ENCODE measurements at regions not wholly inside any gene's neighbourhood (a gene's known extent, or its start where the extent isn't known, plus 50 kb on each side); places are given as distances from the start of the nearest gene placed in this dataset.

DNA sequence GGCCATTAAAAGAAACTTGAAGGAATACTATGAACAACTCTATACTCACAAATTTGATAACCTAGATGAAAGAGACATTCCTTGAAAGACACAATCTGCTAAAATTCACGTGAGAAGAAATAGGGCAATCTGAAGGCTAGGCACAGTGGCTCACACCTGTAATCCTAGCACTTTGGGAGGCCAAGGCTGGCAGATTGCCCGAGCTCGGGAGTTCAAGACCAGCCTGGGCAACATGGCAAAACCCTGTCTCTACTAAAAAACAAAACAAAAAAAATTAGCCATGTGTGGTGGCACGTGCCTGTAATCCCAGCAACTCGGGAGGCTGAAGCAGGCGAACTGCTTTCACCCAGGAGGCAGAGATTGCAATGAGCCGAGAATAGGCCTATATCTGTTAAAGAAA is 104.8 kb downstream of the HES1 start:
- TF ChIP-seq, protein P1, sequence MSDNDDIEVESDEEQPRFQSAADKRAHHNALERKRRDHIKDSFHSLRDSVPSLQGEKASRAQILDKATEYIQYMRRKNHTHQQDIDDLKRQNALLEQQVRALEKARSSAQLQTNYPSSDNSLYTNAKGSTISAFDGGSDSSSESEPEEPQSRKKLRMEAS (IDR thresholded peaks at IDR 0.05) = no peak
- TF ChIP-seq TAF1 (IDR thresholded peaks at IDR 0.05; ENCODE audit: low read depth) = no peak
- TF ChIP-seq YY1 (IDR thresholded peaks at IDR 0.05; ENCODE audit: low read depth) = no peak
- no peak for TF ChIP-seq EP300 (IDR thresholded peaks at IDR 0.05; ENCODE audit: borderline replicate concordance)
- TF ChIP-seq ZBTB7A (IDR thresholded peaks at IDR 0.05; ENCODE audit: low read depth) = no peak
- TF ChIP-seq REST (IDR thresholded peaks at IDR 0.05; ENCODE audit: low read depth) = no peak
- no peak for TF ChIP-seq USF1 (IDR thresholded peaks at IDR 0.05)
- no peak for TF ChIP-seq NFIC (IDR thresholded peaks at IDR 0.05)
- TF ChIP-seq RAD21 (IDR thresholded peaks at IDR 0.05; ENCODE audit: low read depth) = no peak
- no peak for TF ChIP-seq EGR1 (IDR thresholded peaks at IDR 0.05)
- no peak for TF ChIP-seq TCF12 (IDR thresholded peaks at IDR 0.05; ENCODE audit: low read depth)
- TF ChIP-seq FOXM1 (IDR thresholded peaks at IDR 0.05; ENCODE audit: borderline replicate concordance, low read depth) = no peak
